ENCODE measurements at regions not wholly inside any gene's neighbourhood (a gene's known extent, or its start where the extent isn't known, plus 50 kb on each side); places are given as distances from the start of the nearest gene placed in this dataset.
"Not testable (repeated sequence)": the region's sequence is repeated elsewhere in the genome, so short reads cannot be mapped to it uniquely, and the experiment has no call there.

GRCh38 chrX:109890910-109891502, 111.9 kb upstream of the TMEM164 start:
- 27 to 35% (median 32%) methylated on average over 7 of the region's 7 CpGs for WGBS, 4 donors
- intact Hi-C loops (cut with DNase I) = loop anchor here in 2 of 10 donors (5.0 kb wide), 1 partner anchor 404 kb away; no protein-coding TSS in a partner anchor

GRCh38 chrX:109896024-109896423, 106.9 kb upstream of the TMEM164 start:
- H3K4me3 ChIP-seq; H3K9me3 ChIP-seq; DNase-seq; H3K4me1 ChIP-seq; intact Hi-C loops (cut with DNase I); H3K36me3 ChIP-seq; H3K27ac ChIP-seq; ATAC-seq; H3K27me3 ChIP-seq: not testable (repeated sequence)
- 83 to 100% methylated on average over 1 of the region's 1 CpG; no CpG with 5 or more reads in 2 of the 4 donors for WGBS, 4 donors

More at GRCh38 chrX:109890910-109891502, 111.9 kb upstream of the TMEM164 start:
- Histone ChIP-seq H3K9me3 (no peaks in the 10 kb centered on the region), H3K36me3 (no peaks in the 10 kb centered on the region), H3K4me3 (no peak overlapping the region), H3K4me1 (peaks cover 0 to 35% (median 0%) of the 10 kb centered on the region in 12 donors), H3K27me3 (peaks cover 0 to 16% (median 0%) of the 10 kb centered on the region in 9 donors), H3K27ac (no peak overlapping the region)
- TF ChIP-seq CTCF (IDR thresholded peaks at IDR 0.05) (peak; percentile 59 to 94 (median 72)), POLR2A (IDR thresholded peaks at IDR 0.05) (no peak)
- DNase-seq = peak; percentile 35 to 59 (median 42)
- peak in 3 of 4 donors; percentile 65 to 71 (median 70) for ATAC-seq

- WGBS, 4 donors = 67 to 80% (median 68%) methylated on average over 4 of the region's 4 CpGs
- Histone ChIP-seq H3K27ac (no peak overlapping the region), H3K4me3 (no peak overlapping the region), H3K27me3 (peaks cover 0 to 16% (median 0%) of the 10 kb centered on the region in 9 donors), H3K36me3 (no peaks in the 10 kb centered on the region), H3K4me1 (no peaks in the 10 kb centered on the region), H3K9me3 (no peaks in the 10 kb centered on the region)
- ATAC-seq = no peak
- intact Hi-C loops (cut with DNase I) = loop anchor here in 2 of 10 donors (10.0 kb wide), 1 partner anchor 512 kb away; no protein-coding TSS in a partner anchor
- DNase-seq = no peak
- no peak for TF ChIP-seq POLR2A (IDR thresholded peaks at IDR 0.05)
- no peak for TF ChIP-seq CTCF (IDR thresholded peaks at IDR 0.05)
Observed at GRCh38 chrX:109902665-109903064, 100.2 kb upstream of the TMEM164 start.

GRCh38 chrX:109911046-109911445, 91.9 kb upstream of the TMEM164 start:
- WGBS, 4 donors = 4 to 39% (median 8%) methylated on average over 1 of the region's 1 CpG
- DNase-seq = no peak
- H3K27me3 ChIP-seq = peaks cover 0 to 38% (median 0%) of the 10 kb centered on the region in 9 donors
- no peak overlapping the region for H3K27ac ChIP-seq
- no peak for TF ChIP-seq POLR2A (IDR thresholded peaks at IDR 0.05)
- peak in 11 of 12 donors; percentile 19 to 65 (median 48) for TF ChIP-seq CTCF (IDR thresholded peaks at IDR 0.05)
- no peak for ATAC-seq
- H3K4me3 ChIP-seq = no peak overlapping the region
- H3K36me3 ChIP-seq = no peaks in the 10 kb centered on the region
- no peaks in the 10 kb centered on the region for H3K9me3 ChIP-seq
- H3K4me1 ChIP-seq = no peaks in the 10 kb centered on the region
- intact Hi-C loops (cut with DNase I) = loop anchor here in 7 of 10 donors (5.0 to 10.0 kb wide), 4 partner anchors 96 to 236 kb away; no protein-coding TSS in a partner anchor

- 89 to 100% (median 95%) methylated on average over 1 to 2 of the region's 2 CpGs for WGBS, 4 donors
- not testable (repeated sequence) for H3K4me3 ChIP-seq, DNase-seq, H3K36me3 ChIP-seq, ATAC-seq, H3K9me3 ChIP-seq, H3K4me1 ChIP-seq, H3K27ac ChIP-seq
- H3K27me3 ChIP-seq = peaks cover 0 to 39% (median 0%) of the 10 kb centered on the region in 9 donors
- intact Hi-C loops (cut with DNase I) = loop anchor here in 7 of 10 donors (5.0 to 10.0 kb wide), 4 partner anchors 94 to 234 kb away; no protein-coding TSS in a partner anchor
Observed at GRCh38 chrX:109912993-109913392, 89.9 kb upstream of the TMEM164 start.
